ENCODE measurements at regions not wholly inside any gene's neighbourhood (a gene's known extent, or its start where the extent isn't known, plus 50 kb on each side); places are given as distances from the start of the nearest gene placed in this dataset.
"Not testable (repeated sequence)": the region's sequence is repeated elsewhere in the genome, so short reads cannot be mapped to it uniquely, and the experiment has no call there.

DNA sequence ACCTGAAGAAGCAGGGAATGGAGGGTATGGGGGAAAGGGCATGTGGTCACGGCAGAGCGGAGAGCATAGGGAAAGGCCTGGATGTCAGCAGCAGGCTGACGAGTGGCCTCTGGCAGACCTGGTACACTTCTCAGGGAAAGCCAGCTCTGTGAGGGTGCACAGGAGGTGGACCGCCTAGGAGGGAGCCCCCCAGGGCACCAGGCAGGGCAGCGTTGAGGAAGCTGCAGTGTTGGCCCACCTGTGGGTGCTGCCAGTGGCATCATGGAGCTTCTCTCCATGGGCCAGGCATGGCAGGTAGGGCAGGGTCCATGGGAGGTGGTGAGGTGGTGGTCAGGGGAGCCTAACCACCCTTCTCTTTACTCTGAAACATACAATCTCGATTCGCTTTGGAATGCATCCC lies 143.0 kb upstream of the PITX1 start:
- no peak for DNase-seq

DNA sequence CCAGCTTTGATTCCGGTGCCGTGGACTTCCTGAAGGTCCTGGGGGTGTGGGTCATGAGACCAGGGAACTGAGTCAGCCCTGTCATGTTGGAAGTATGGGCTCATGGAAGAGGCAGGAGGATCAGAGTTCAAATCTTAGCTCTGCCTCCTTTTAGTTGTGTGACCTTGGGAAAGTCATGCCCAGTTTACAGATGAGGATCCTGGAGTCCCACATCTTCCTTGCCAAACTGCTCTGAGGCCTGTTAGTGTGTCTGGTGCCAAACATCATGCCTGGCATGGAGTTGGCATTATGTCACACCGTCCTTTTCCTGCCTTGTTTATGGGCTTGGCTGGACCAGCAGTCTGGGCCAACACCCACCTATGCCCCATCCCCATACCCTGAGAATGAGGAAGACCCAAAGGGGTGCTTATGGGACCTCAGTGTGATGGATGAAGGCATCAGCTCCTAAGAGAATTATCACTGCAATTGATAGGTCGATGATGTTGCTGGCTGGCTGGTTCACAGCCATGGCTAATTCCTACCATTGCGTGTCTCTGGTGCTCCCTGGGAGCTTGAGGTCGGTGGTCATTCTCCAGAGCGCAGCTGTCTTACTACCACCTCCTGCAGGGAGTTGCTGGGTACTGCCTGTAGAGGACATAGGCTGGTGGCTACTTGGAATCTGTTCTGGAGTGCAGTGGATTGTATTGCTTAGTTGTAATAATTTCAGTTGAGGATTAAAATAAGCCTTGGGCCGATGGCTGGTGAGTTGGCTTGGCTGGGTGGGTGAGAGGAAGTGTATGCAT lies 140.5 kb upstream of the PITX1 start:
- no peak for DNase-seq

DNA sequence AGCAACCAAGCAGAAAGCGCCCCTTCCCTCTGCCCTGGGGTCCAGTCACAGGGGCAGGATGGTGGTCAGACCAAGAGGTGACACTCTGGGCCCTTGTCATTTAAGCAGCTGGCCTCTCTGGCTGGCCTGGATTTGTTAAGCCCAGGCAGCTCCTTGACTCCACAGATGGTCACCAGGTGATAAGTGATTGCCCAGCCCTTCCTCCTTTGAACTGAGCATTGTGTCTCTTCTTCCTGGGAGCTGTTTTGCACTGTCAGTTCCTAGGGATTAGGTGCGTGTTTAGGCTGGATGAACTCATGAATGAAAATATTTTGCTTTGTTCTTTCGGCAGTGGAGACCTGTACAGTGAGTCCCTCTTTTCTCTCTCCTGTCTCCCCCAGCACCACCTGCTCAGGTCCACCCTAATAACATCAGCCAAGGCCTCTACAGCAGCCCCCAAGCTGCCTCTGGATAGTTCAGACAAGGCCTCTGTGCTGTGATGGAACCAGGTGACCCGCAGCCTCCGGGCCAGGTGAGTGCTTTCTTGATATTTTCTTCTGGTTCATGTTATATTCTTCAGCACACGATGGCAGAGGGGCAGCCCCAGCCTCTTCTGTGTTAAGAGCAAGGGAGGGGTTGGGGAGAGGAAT lies 139.7 kb upstream of the PITX1 start:
- DNase-seq, result no peak

DNA sequence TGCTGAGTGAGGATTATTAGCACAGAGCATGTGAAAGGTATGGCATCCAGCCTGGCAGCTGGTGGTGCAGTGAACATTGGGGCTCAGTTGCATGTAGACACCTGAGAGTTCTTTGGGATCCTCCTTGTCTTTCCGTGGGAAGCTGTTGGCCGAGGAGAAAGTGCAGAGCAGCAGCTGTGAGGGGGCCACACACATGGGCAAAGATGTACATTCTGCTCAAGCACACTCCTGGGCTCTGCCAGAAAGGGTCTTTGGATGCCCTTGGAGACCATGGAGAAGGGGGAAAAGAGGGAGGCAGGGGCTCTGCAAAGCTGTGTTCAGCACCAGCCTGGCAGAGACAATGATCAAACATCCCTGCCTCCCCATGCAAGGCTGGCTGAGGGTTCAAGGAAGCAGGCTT lies 138.7 kb upstream of the PITX1 start:
- DNase-seq, result no peak

DNA sequence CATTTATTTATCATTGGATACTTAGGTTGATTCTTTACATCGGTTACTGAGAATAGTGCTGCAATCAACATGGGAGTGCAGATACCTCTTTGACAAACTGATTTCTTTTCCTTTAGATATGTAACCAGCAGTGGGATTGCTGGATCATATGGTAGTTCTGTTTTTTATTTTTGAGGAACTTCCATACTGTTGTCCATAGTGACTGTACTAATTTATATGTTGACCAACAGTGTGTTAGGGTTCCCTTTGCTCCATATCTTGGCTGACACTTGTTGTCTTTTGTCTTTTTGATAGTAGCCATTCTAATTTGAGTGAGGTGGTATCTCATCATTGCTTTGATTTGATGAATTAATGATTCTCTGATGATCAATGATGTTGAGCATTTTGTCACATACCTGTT lies 137.3 kb upstream of the PITX1 start:
- DNase-seq, result no peak

DNA sequence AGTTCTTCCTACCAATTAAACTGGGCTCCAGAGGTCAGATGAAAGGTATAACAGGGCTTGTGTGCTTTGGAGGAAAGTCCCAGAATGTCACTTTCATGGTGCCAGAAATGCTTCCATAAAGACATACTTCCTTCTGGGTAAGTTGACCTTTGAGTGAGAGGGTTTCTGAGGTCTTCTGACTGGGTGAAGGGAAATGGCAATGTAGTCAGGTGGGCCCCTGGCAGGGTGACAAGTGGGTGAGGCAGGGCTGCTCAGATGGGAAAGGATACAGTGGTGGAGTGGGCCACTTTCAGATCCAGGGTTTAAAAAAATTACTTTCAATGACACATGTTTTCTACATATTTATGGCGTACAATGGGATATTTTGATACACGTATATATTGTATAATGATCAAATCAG lies 136.5 kb upstream of the PITX1 start:
- DNase-seq, result no peak

DNA sequence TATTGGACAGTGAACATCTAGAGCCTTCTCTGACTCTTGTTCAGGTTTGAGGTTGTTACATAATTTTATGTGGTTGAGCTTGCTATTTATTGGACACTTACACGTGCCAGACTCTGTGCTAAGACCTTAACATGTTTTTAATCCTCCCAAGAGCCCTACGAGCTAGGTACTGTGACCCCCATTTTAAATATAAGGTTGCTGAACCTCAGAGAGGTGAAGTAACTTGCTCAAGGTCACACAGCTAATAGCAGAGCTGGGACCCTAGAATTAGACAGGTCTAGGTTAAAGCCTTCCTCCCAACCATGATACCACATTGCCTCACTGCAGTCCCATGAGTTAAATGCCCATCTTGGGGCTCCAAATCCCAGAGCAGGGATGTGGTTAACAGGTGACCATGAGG lies 135.7 kb upstream of the PITX1 start:
- no peak for DNase-seq

DNA sequence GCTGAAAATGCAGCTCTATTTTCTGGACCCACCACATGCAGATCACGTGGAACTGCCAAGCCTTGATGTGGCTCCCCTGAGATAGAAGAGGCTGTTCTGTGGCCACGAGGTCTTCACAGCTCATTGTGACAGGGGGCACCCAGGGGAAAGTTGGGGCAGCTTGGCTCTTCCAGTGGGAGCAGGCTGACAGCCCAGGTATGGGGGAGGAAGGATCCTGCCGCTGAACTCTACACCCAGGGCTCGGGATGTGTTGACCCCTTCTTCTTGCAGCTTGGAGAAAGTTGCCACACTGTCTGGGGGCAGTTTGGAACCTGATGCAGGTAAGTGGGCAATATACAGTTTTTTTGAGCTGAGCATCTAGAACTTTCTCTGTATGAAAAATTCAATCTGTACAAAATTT lies 133.6 kb upstream of the PITX1 start:
- DNase-seq, result no peak

DNA sequence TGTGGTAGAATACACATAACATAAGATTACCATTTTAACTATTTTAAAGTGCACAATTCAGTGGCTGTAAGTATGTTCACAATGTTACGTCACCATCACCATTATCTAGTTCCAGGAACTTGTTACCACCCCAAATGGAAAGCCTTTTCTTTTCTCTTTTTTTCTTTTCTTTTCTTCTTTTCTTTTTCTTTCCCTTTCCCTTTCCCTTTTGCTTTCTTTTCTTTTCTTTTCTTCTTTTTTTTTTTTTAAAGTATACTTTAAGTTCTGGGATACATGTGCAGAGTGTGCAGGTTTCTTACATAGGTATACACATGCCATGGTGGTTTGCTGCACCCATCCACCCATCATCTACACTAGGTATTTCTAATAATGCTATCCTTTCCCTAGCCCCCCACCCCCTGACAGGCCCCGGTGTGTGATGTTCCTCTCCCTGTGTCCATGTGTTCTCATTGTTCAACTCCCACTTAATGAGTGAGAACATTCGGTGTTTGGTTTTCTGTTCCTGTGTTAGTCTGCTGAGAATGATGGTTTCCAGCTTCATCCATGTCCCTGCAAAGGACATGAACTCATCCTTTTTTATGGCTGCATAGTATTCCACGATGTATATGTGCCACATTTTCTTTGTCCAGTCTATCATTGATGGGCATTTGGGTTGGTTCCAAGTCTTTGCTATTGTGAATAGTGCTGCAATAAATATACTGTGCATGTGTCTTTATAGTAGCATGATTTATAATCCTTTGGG lies 131.0 kb upstream of the PITX1 start:
- not testable (repeated sequence) for DNase-seq

DNA sequence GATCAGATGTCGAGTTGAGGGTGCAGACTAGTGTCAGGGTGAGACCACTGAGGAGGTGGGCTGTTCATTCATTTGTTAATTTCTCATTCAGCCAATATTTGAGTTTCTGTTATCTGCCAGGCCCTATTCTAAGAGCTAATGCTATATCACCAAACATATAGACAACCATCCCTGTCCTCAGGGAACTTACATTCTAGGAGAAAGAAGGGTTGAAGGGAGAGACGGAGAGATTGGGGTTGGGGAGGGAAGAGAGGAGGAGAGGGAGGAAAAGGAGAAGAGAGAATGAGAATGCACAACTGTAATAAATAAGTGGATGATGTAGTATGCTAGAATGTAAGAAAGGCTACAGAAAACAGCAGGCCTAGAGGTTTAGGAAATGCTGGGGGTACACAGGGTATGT lies 129.9 kb upstream of the PITX1 start:
- DNase-seq, result no peak

DNA sequence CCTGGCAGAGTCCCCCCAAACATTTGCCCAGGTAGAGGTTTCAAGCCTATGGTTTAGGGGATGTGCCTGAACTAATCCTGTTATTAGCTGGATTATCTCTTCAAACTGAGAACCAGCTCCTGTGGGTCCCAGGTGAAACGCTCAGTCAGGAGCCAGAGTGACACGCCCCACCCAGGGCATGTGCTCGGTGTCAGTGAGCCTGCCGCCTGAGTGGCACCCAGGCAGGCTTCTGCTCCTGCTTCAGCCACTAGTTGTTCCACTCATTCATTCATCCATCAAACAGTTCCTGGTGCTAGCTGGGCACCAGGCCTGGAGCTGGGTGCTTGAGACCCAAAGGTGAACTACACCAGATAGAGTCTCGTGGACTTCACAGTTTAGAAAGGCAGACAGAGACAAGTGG lies 129.4 kb upstream of the PITX1 start:
- no peak for DNase-seq

DNA sequence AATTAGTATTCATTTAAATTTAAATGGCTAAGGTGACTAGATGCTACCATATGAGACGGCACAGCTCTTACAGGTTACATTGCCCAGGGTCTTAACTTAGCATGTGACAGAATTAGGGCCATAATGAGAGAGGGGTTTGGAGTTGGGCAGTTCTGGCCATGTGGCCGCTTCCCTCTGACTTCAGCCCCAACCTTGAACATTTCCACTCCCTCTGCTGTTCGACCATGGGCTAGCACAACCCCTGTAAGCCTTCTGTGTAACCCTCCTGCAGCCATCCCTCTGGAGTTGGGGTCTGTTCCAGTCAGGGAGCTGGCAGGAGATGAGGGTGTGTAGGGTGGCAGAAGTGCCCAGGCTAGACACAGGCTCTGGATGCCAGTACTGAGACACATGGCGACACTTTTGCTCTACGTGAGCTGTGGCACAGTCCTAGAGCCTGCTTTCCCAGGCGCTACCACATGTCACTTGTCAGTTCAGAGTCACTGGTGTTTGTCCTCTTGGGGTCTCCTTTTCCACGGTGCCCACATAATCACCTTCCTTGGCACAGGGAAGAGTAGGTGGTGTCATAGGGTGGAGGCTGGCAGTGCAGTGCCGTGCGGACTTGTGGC lies 128.7 kb upstream of the PITX1 start:
- DNase-seq, result no peak

DNA sequence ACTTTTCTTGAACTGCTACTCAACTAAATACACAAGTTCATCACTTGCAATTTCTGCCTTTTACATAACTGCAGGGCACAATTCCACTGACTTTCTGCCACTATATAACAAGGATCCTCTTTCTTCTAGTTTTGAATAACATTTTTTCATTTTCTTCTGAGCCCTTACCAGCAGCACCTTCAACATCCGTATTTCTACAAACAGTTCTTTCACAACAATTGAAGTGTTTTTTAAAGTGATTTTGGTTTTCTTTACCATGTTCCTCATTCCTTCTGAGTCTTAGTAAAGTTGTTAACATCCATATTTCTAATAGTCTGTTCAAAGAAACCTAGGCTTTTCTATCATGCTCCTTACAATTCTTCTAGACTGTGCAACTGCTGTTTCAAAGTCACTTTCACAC lies 127.2 kb upstream of the PITX1 start:
- no peak for DNase-seq

DNA sequence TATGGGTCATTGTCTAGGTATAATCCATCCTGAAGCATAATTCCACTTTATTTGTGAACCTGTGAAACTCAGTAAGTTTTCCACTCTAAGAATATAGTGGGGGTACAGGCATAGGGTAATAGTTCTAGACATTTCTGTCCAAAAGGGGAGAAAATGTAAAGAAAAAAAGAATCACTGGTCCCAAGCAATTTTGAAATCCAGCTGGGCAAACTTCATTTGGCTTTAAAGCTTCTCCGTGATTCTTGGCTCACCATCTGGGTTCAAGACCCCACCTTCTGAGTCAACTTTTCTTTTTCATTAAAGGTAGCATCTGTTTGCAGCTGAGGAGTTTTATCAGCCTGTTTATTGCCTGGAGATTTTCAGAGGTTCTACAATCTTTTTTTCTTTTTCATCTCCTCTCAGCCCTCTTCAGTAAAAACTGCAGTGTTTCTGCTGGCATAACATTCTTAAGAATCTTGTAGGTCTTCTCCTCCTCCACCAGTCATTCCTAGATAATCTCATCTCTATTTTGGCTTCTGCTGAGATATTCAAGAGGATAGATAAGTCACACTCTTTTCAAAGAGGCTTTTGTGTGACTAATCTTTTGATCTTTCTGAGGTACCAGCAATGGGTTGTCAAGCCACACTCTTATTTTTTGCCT lies 126.1 kb upstream of the PITX1 start:
- DNase-seq, result no peak

DNA sequence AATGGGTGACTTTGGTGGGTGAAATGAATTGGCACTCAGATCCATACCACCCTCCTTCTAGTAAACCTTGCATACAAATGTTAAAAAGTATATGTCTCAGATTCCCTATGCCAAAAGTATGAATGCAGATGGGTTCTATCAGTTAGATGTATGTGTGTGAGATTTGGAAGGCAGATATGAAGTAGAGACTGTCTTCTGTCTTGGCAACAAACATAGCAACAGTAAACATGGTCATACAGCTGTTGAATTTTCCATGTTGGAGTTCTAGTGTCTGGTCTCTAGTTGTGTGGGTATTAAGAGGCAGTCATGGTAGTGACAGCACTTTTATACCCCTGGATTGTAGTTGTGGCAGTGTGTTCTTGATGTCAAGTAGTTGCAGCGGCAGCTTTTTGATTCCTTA lies 125.6 kb upstream of the PITX1 start:
- no peak for DNase-seq

DNA sequence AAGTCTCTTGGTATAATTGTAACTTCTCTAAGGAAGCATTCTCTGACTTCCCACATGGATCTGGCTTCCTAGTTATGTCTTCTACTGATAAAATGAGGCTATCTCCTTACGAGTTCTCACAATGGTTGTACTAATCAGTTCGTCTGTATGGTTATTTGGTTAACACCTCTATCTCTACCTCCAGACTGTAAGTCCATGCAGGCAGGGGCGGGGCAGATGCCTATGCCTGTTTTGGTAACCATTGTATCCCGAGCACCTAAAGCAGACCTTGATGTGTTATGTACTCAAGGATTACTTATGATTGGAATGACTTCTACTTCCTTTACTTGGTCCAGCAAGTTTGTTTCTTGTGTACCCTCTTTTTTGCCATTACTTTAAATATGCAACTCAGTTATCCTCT lies 125.0 kb upstream of the PITX1 start:
- DNase-seq, result no peak

DNA sequence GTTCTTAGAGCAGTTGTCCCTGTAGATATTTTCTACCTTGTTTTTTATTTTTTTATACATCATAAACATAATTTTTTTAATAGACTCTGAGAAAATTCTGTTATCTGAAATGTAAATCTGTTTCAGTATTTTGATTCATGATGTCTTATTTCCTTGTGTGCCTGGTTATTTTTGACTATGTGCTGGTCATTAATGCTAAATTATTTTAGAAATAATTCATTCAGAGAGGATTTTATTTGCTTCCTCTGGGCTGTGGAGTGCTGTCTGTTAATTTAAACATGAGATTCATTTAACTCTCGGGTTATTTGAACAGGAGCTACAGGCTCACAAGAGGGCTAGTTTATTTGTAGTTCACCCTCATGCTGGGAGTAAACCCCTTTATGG lies 124.3 kb upstream of the PITX1 start:
- no peak for DNase-seq

DNA sequence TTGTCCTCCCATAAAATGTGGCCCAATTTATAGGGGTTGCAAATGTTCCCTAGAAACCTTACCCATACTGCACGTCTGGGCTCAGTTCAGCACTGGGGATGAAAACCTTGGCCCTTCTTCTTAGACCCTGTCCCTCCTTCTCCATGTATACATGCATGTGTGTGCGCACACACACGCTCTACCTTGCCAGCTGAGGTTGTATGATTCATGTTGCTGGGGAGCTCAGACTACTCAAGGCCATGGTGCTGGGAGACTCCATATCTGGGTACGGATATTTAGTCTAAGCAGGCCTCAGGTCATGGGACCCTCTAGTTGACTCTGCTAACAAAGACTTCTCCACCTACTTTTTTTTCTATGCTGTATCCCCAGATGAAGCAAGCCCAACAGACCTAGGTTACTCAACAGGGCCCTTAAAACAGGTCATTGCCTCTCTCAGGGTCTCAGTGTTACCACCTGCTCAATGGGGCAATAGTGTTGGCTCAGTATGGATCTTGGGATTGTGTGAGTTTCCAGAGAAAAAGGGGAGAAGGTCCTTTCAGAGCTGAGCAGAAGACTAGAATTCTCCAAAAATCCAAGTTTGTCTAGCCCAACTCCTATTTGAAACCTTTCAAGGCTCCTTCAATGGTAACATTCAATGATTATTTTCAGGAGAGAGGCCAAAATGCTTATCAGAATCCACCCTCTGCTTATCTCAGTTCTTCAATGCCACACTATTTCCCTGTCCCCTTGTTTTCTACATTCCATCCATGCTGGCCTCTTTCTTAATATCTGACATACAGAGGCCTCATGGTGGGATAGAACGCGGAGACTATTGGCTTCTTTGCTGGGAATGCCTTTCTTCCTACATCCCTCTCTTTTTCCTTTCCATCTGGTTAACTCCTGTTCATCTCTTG lies 123.6 kb upstream of the PITX1 start:
- DNase-seq, result no peak

DNA sequence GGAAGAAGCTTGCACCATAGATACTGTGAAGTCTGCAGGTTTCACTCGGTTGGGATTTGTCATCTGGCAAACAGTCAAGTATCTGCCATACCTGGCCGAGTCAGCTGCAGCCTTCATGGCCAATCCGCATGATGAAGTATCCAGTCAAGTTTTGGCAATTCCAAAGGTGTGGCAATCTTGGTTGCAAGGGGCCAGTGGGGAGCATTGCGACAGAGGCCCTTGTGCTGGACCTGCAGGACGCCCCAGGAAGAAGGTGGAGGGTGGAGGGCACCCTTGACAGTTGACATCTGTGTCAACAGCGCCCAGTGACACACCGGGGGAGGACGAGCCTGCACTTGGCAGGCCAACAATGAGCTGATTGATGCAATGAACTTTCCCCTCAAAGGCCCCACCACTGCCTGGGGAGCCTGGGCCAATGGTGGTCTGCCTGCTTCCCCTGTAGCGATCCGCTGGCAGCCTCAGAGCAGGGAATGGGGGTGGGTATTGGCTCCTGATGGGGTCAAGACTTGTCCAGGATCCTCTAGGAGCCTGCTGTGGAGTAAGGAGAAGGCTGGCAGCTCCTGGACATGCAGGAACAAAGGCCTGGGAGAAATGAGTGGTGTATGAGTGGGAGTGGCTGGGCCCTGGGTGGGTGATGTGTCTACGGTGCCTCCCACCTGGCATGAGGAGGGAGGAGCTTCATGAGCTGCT lies 122.8 kb upstream of the PITX1 start:
- no peak for DNase-seq

DNA sequence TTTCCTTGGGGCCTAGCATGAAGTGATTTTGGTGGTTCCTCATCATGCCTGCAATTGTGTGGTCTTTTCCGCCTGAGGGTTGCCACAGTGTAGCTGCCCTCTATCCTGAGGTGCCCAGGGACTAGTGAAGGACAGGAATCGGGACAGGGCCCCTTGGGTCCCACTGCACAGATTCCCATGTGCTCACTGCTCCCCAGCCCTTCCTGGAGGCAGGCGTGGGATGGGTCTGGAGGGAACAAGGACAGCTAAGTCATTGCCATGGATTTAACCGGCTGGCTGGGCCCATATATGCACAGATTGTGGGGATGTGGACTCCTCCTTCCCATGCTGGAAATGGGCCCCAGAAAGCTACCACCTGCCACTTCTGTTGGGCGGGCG lies 122.3 kb upstream of the PITX1 start:
- no peak for DNase-seq

DNA sequence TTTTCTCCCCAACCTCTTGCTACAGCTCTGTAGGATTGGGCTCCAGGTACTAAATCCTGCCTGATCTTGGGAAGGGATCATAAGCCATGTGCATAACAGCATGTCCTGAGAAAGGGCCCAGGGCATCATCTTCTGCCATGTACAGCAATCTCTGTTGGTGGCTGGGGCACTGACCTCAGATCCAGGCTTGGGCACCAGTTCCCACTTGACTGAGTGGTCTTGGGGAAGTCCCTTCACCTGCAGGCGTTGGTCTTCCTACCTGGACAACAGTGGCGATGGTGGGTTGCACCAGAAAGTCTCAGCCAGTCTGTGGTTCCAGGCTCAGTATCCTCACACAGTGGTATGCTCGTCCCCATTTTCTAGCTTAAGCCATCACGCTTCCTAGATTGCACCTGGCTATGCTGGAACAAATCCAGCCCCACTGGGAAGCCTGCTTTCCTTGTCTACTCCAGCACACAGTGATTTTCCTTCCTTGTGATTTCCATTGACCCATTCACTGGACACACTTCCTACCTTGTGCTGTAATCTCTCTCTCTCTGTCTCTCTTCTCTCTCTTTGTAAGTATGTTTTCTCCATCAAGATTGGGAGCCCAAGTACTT lies 121.7 kb upstream of the PITX1 start:
- DNase-seq, result no peak
